Muscle of leg (tissue), 3 donors: ENCODE measurements at regions not wholly inside any gene's neighbourhood (a gene's known extent, or its start where the extent isn't known, plus 50 kb on each side); places are given as distances from the start of the nearest gene placed in this dataset.
A peak's percentile ranks its signal among the peaks of the same experiment; 100 is the strongest.

ENCODE experiments used
- DNase-seq: peaks from one replicate; pipeline ENCODE4 v3.0.0; 2013
- H3K27ac ChIP-seq: one replicate; pipeline ENCODE4 v1.5.1; 2013; ENCODE audit warnings: mild to moderate bottlenecking, low read length, control low read depth
- H3K27me3 ChIP-seq: one replicate; pipeline ENCODE4 v1.6.1; 2013; ENCODE audit warnings: low read length; ENCODE audit not compliant: control insufficient read depth, insufficient read depth
- H3K36me3 ChIP-seq: one replicate; pipeline ENCODE4 v1.6.1; 2013; ENCODE audit warnings: low read length; ENCODE audit not compliant: control insufficient read depth, insufficient read depth
- H3K4me1 ChIP-seq: one replicate; pipeline ENCODE4 v1.6.1; 2013; ENCODE audit warnings: low read length; ENCODE audit not compliant: control insufficient read depth, insufficient read depth
- H3K4me3 ChIP-seq: one replicate; pipeline ENCODE4 v1.5.1; 2013; ENCODE audit warnings: low read length, control low read depth
- H3K9me3 ChIP-seq: replicated peaks from 2 replicates; pipeline ENCODE4 v1.6.1; 2013; ENCODE audit warnings: low read depth, low read length; ENCODE audit not compliant: control insufficient read depth
- WGBS: methylation state at CpG from one replicate; pipeline ENCODE4 v1.1.5; 2013; ENCODE audit warnings: missing lambda C conversion rate; ENCODE audit not compliant: insufficient coverage; 5-methylcytosine and 5-hydroxymethylcytosine counted together

- H3K4me3 ChIP-seq = no peak overlapping the region
- H3K27ac ChIP-seq = no peak overlapping the region
- no peaks in the 10 kb centered on the region for H3K27me3 ChIP-seq
- H3K36me3 ChIP-seq = no peaks in the 10 kb centered on the region
- DNase-seq = no peak
- WGBS = 56% methylated on average over 2 of the region's 2 CpGs
- no peaks in the 10 kb centered on the region for H3K9me3 ChIP-seq
- H3K4me1 ChIP-seq = peaks cover 3% of the 10 kb centered on the region
Measured at GRCh38 chr5:155871623-155872022, 455.3 kb upstream of the SGCD start.

DNA sequence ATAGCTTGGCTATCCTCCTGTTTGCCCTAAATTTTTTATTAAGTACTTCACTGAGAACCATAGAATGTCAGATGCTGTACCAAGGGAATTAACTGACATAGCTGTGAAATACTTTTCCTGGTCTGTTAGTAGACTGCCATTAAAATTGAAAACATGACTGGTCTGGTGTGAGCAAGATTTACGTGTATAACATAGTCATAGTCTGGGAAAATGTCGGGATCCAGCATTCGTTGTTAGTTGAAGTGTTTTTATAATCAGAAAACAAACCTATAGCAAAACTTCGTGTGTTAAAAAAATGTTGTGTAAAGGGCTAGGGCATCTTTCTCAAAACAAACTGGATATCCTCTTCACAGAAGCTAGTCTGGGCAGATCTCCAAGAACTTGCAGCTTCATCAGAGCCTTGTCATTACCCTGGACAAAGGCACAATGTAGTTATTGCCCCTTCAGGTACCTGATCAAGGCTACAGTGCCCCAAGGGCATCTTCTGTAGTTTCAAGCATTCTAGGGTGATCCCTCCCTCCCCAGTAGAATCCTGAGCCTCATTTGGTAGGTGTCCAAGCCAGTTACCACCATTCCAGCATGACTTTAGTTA is 454.2 kb upstream of the SGCD start:
- H3K9me3 ChIP-seq = no peaks in the 10 kb centered on the region
- H3K27ac ChIP-seq = no peak overlapping the region
- H3K4me1 ChIP-seq = peaks cover 3% of the 10 kb centered on the region
- no peak overlapping the region for H3K4me3 ChIP-seq
- no CpG with 5 or more reads among the region's 4 CpGs for WGBS
- no peaks in the 10 kb centered on the region for H3K27me3 ChIP-seq
- H3K36me3 ChIP-seq = no peaks in the 10 kb centered on the region
- DNase-seq = peak; percentile 44

DNA sequence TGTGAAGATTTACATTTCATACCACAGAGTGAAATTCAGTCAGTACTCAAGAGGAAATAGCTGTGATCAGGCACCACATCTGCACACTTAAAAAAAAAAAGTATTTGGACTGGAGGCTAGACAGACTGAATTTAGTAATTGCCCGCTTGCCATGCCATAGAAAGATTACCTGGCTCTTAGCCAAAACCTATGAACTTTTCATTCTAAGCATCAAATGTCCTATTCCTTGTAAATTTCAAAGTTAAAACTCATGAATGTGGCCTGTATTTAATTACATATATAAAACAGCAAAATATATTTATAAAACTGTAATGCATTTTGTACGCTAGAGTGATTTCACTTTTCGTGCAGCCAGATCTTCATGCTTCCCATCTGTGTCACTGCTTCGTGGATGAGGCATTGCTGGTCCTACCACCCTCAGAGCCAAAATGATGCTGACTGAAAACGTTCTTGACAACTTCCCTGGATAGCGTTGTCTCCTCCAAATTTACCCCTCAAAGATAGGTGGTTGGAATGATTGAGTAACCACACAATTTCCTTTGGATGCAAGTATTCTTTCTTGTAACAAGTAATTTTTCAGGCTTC is 447.9 kb upstream of the SGCD start:
- no peaks in the 10 kb centered on the region for H3K36me3 ChIP-seq
- WGBS = 57% methylated on average over 3 of the region's 6 CpGs
- H3K9me3 ChIP-seq = no peaks in the 10 kb centered on the region
- H3K4me3 ChIP-seq = no peak overlapping the region
- H3K4me1 ChIP-seq = no peaks in the 10 kb centered on the region
- no peak overlapping the region for H3K27ac ChIP-seq
- no peaks in the 10 kb centered on the region for H3K27me3 ChIP-seq
- DNase-seq = no peak

- Histone ChIP-seq H3K36me3 (no peaks in the 10 kb centered on the region), H3K4me3 (no peak overlapping the region), H3K9me3 (no peaks in the 10 kb centered on the region), H3K27ac (no peak overlapping the region), H3K27me3 (no peaks in the 10 kb centered on the region), H3K4me1 (no peaks in the 10 kb centered on the region)
- no peak for DNase-seq
- 0% methylated on average over 1 of the region's 6 CpGs for WGBS
Measured at GRCh38 chr5:155884041-155884440, 442.9 kb upstream of the SGCD start.

DNA sequence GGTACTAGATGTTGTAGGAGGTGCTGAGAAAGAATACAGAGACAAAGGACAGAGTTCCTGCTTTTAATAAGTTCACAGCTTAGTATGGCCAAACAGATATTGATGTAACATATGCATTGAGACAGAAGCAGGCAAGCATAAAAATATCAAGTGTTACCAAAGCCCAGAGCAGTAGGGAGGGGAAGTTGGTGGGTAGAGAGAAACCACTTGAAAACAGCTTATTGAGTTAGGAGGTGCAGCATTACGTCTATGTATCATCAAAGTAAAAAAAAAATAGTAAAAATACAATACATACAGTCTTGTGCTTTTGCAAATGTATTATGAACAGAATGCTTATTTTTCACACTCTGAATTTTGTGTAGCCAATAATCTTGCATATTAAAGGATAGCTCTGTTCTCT is 441.8 kb upstream of the SGCD start:
- H3K4me1 ChIP-seq = no peaks in the 10 kb centered on the region
- no peak overlapping the region for H3K4me3 ChIP-seq
- no CpG with 5 or more reads among the region's 1 CpG for WGBS
- H3K9me3 ChIP-seq = no peaks in the 10 kb centered on the region
- no peak overlapping the region for H3K27ac ChIP-seq
- no peaks in the 10 kb centered on the region for H3K36me3 ChIP-seq
- no peaks in the 10 kb centered on the region for H3K27me3 ChIP-seq
- DNase-seq = no peak

DNA sequence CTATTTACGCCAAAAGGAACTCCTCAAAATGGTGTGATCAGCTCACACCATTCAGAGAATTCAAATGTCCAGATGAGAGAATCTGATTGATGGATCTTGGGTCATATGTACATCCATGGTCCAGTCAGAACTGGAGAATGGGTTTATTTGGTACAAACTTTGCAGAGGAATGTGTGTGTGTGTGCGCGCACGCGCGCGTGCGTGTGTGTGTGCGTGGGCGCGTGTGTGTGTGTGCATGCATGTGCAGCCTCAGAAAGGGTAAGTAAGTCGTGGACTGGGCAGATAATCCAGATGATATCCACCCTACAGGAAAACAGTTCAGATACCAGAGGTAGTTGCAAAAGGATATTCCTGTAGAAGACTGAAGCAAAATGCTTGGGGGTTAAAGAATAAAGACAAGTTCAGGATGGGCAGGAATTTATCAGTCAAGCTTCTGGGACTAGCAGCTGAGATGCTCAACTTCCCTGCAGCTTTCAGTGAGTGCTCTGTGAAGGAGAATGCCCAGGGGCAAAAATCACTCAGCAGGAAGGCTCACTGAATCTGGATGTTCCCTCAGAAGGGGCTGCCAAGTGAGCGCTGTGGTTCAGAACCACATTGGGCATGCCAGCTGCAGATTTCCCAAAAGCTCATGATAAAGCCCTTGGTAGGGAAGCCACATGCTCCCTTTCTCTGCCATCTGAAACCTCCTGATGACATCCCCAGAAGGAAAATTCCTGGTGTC is 440.5 kb upstream of the SGCD start:
- Histone ChIP-seq H3K36me3 (no peaks in the 10 kb centered on the region), H3K9me3 (no peaks in the 10 kb centered on the region), H3K27ac (no peak overlapping the region), H3K4me1 (no peaks in the 10 kb centered on the region), H3K27me3 (no peaks in the 10 kb centered on the region), H3K4me3 (no peak overlapping the region)
- no peak for DNase-seq
- WGBS = 80% methylated on average over 6 of the region's 13 CpGs

GRCh38 chr5:155895484-155895883 is 431.5 kb upstream of the SGCD start:
- H3K9me3 ChIP-seq = no peaks in the 10 kb centered on the region
- no peaks in the 10 kb centered on the region for H3K27me3 ChIP-seq
- H3K4me3 ChIP-seq = no peak overlapping the region
- WGBS = no CpG with 5 or more reads among the region's 2 CpGs
- no peaks in the 10 kb centered on the region for H3K36me3 ChIP-seq
- H3K4me1 ChIP-seq = no peaks in the 10 kb centered on the region
- DNase-seq = no peak
- H3K27ac ChIP-seq = no peak overlapping the region

DNA sequence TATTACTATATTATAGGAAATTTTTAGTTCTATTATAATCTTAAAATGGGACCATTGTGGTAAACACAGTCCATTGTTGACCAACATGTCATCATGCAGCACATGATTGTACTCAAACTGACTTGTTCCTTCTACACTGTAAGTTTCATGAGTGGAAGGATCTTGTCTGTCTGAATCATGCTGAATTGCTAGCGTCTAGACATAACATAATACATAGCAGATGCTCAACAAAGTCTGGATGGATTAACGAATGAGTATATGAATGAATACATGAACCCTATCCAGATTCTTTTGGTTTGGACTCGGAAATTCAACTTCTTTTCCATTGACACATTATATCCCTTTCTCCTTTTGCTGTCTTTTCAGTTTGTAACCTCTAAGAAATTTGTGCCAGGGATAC is 429.2 kb upstream of the SGCD start:
- Histone ChIP-seq H3K9me3 (no peaks in the 10 kb centered on the region), H3K4me1 (no peaks in the 10 kb centered on the region), H3K27me3 (no peaks in the 10 kb centered on the region), H3K36me3 (no peaks in the 10 kb centered on the region), H3K27ac (no peak overlapping the region), H3K4me3 (no peak overlapping the region)
- DNase-seq = no peak
- no CpG with 5 or more reads among the region's 3 CpGs for WGBS

DNA sequence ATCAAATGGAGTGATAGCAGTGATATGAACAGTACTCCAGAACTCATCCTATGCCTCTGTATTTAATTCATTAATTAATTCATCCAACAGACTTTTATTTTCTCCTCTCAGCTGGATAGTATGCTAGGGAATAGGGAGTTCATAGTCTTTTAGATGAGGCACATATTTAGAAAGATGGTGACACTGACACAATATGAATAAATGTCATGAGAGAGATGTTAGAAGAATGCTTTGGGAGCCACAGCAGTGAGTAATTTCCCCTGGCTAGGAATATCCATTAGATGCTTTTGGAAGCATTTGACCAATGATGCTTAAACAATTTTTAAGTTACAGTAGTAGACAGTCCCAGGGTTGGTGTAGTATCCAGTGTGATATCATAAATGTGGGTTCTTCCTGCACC is 428.7 kb upstream of the SGCD start:
- Histone ChIP-seq H3K36me3 (no peaks in the 10 kb centered on the region), H3K27ac (no peak overlapping the region), H3K4me3 (no peak overlapping the region), H3K4me1 (no peaks in the 10 kb centered on the region), H3K9me3 (no peaks in the 10 kb centered on the region), H3K27me3 (no peaks in the 10 kb centered on the region)
- no peak for DNase-seq

- no peaks in the 10 kb centered on the region for H3K27me3 ChIP-seq
- H3K4me1 ChIP-seq = peaks cover 4% of the 10 kb centered on the region
- WGBS = no CpG with 5 or more reads among the region's 4 CpGs
- no peaks in the 10 kb centered on the region for H3K36me3 ChIP-seq
- H3K9me3 ChIP-seq = no peaks in the 10 kb centered on the region
- H3K27ac ChIP-seq = peak overlapping the region; percentile 2
- no peak overlapping the region for H3K4me3 ChIP-seq
- peak; percentile 67 for DNase-seq
Measured at GRCh38 chr5:155903791-155904190, 423.2 kb upstream of the SGCD start.
